GM18507 (cell line): ENCODE measurements at regions not wholly inside any gene's neighbourhood (a gene's known extent, or its start where the extent isn't known, plus 50 kb on each side); places are given as distances from the start of the nearest gene placed in this dataset.
"Not testable (repeated sequence)": the region's sequence is repeated elsewhere in the genome, so short reads cannot be mapped to it uniquely, and the experiment has no call there.

Experiments
- DNase-seq: peaks from one replicate; pipeline ENCODE4 v3.0.0; 2011; ENCODE audit warnings: low read depth; ENCODE audit not compliant: insufficient read length; ENCODE audit errors: extremely low spot score
- FAIRE-seq: peaks from 2 replicates; lab custom pipeline; 2011; peaks lifted over from hg19 to GRCh38; lab: Jason Lieb, UNC

- FAIRE-seq (no peak), DNase-seq (no peak)
Measured at GRCh38 chr4:17057035-17057434, 158.6 kb upstream of the LDB2 start.

- DNase-seq: no peak
Measured at GRCh38 chr4:17055788-17056187, 157.3 kb upstream of the LDB2 start.

DNA sequence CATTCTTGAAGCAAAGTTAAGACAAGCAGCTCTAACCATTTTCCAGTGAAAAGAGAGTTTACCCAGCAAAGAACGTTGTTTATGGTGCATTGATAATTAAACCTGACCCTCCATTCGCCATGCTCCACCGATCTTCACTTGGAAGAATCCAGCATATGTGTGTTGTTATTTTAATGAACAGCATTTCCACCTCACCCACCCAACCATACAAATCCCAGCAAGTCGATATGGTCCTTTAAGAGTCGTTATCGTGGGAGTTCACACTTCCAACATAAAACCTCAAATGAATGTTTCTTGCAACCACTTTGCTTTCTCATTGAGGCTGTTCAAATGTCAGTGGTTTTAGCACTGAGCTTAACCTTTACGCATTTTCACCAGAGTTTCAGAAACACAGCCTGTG is 147.4 kb upstream of the LDB2 start:
- FAIRE-seq: no peak

More at GRCh38 chr4:17055788-17056187, 157.3 kb upstream of the LDB2 start:
- FAIRE-seq: no peak

GRCh38 chr4:17038510-17039176 is 140.2 kb upstream of the LDB2 start:
- FAIRE-seq (no peak), DNase-seq (no peak)

More for the DNA sequence above, 147.4 kb upstream of the LDB2 start:
- no peak for DNase-seq

DNA sequence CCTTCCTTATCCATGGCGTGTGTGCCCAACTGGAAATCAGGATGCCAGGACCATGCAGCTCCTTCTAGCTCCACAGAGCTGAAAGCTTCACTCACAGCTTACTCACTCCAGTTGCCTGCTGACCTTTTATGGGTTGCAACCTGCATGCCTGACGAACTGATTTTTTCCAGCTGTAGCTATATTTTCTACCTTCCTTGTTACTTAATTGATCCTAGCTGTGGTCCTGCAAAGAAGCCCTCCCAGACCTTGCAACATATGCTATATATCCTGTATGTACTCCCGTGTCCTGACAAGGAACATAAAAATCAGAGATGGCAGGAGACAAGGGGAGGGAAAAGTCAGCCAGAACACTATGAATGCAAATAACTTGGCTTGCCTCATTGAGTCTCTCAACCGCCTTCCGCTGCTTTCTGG is 135.3 kb upstream of the LDB2 start:
- DNase-seq (no peak), FAIRE-seq (no peak)

DNA sequence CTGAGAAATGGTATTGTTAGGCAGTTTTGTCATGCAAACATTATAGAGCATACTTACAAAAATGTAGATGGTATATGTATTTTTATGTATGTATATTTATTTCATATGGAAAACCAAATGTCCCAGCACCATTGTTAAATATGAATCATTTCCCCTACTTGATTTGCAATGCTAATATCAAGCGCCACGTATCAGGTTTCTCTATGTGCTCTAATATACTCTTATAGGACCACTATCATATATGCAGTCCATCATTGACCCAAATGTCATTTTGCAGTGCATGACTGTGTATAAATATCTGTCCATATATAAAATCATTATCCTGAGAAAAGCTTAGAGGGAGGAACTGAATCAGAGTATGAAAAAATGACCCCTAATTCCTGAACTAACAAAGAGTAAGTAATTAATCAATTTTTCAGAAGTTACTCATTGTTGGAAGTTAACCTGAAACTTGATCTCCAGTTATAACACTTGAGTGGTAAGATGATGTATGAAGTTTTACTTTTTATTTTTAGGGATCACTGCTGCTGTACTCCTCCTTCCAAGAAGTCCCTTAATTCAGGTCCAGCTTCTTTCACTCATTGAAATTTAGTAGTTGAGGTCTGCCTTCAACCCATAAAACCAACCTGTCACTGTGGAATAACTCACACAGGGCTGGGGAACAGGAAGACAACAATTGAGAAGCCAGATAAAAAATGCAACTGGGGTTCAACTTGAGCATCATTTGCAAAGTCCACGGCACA is 134.8 kb upstream of the LDB2 start:
- FAIRE-seq: no peak
- DNase-seq: no peak

GRCh38 chr4:17030543-17030942 is 132.1 kb upstream of the LDB2 start:
- DNase-seq (no peak), FAIRE-seq (no peak)

DNA sequence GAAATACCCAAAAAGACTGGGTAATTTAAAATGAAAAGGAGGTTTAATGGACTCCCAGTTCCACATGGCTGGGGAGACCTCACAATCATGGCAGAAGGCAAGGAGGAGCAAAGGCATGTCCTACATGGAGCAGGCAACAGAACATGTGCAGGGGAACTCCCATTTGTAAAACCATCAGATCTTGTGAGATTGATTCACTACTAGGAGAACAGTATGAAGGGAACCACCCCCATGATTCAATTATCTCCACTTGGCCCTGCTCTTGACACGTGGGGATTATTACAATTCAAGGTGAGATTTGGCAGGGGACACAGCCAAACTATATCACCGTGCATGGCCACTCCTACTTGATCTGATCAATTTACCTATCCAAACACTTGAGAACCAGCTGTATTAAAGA is 131.5 kb upstream of the LDB2 start:
- no peak for DNase-seq
- no peak for FAIRE-seq

- DNase-seq (no peak), FAIRE-seq (no peak)
Measured at GRCh38 chr4:17029432-17029831, 131.0 kb upstream of the LDB2 start.

GRCh38 chr4:17027495-17027894 is 129.1 kb upstream of the LDB2 start:
- no peak for FAIRE-seq

GRCh38 chr4:17024425-17024824 is 126.0 kb upstream of the LDB2 start:
- FAIRE-seq (no peak), DNase-seq (no peak)

More at GRCh38 chr4:17027495-17027894, 129.1 kb upstream of the LDB2 start:
- DNase-seq: no peak

- DNase-seq (no peak), FAIRE-seq (no peak)
Measured at GRCh38 chr4:17020901-17021300, 122.5 kb upstream of the LDB2 start.

DNA sequence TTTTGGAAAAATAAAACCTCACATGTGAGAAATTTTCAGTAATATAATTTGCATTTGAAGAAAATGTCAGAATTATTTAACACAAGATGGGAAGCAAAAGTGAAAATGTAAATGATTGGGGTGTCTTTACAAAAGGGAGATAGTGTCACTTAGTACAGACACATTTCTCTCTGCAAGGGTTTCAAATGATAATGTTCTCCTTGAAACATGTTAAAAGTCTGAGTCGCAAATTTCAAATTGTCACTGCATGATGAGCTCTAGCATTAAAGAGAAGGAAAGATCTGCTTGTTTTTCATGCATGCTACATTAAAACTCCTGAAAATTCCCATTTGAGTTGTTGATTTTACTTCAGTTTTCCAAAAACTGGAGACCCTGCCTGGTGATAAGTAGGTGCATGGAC is 122.0 kb upstream of the LDB2 start:
- DNase-seq (no peak), FAIRE-seq (no peak)

DNA sequence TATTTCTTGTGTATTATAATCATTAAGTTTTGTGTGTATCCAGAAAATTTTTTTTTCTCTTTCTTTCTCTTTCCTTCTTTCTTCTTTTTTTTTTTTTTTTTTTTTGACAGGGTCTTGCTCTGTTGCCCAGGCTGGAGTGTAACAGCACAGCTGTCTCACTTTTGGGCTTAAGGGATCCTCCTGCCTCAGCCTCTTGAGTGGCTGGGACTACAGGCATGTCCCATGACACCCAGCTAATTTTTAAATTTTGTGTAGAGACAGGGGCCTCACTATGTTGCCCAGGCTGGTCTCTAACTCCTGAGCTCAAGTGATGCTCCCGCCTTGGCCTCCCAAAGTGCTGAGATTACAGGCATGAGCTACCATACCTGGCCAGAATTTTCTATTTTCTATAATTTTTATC is 120.2 kb upstream of the LDB2 start:
- not testable (repeated sequence) for FAIRE-seq, DNase-seq

GRCh38 chr4:17018013-17018412 is 119.6 kb upstream of the LDB2 start:
- FAIRE-seq (no peak), DNase-seq (no peak)

- FAIRE-seq (no peak), DNase-seq (no peak)
Measured at GRCh38 chr4:17013382-17014006, 115.0 kb upstream of the LDB2 start.

DNA sequence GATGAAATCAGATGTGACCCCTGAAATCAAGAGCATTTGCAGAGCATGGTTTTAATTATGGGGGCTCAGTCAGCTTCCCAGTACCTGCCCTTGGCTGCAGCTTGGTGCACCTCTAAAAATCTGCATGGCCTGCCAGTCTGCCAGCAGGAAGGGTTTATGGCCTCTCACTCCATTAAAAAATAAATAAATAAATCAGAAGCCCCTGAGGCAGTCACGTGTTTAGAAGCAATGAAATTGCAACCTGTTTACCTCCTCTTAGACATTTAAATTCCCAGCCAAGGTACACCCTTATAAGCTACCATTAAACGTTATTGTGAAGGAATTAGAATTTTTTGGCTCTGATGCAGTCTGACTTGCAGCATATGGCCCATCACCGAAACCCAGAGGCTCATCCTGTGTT is 114.0 kb upstream of the LDB2 start:
- FAIRE-seq: no peak
- no peak for DNase-seq

DNA sequence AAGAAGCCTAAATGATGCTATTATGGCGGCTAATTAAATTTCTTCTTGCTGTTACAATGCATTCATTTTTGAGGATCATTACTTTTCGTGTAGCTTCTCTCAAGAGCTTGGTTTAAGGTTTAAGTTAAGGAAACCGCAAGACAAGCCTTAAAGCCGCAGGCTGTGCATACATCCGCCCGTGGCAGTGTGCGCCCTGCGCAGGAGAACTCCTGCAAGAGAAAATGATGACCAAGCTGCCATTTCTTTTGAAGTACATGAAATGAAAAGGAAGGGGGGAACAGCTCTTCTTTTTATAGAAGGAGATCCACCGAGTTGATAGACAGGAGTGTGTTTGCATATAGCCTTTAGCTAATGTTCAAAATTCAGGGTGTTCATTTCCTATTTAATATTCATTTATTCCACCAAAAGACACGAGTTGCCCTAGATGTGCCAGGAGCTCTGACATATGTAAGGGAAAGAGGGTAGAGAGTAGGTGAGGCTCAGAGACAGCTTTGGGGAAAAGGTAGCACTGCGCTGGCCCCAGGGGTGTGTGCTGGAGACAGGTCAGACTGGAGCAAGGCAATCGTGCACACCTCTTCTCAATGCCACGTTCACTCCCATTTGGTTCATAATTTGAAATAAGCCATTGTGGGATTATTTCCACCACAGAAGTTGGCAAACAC is 112.1 kb upstream of the LDB2 start:
- FAIRE-seq: no peak
- DNase-seq: no peak

GRCh38 chr4:17009871-17010367 is 111.5 kb upstream of the LDB2 start:
- FAIRE-seq (no peak), DNase-seq (no peak)

DNA sequence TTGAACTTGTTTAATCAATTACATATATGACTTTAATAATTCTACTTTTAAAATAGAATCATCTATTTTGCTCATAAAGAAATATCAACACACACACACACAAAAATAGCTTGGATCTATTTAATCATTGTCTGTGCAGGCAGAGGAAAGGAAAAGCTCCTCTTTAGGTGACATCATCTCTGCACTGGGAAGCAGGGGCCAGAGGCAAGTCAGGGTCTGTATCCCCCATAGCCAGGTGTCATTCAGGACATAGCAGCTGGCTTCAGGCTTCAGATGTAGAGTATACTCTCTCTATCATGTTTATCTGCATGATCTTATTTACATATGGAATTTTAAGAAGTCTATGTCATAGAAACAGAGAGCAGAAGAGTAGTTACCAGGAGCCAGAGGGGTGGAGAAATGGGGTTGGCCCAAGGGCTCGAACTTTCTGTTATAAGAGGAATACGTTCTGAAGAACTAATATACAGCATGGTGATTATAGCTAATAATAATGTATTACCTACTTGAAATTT is 110.4 kb upstream of the LDB2 start:
- no peak for DNase-seq
- no peak for FAIRE-seq
